ENCODE measurements at regions not wholly inside any gene's neighbourhood (a gene's known extent, or its start where the extent isn't known, plus 50 kb on each side); places are given as distances from the start of the nearest gene placed in this dataset.
A peak's percentile ranks its signal among the peaks of the same experiment; 100 is the strongest.

DNA sequence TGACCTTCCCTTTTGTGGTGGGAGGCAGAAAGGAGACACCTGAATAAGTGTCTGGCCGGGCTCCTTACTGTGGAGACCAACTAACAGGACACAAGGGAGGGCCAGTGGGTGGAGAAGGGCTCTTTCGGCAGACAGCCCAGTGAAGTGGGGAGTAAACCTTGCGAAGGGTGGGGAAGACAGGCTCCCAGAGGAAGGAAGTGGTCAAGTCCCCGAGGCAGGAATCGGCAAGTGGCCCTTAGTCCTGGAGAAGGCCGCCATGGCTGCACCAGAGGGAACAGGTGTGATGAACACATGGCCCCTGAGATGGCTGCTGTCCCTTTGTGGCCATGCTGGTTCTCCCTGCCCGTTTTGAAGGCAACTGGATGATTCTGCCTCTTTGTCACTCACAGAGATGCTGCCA lies 187.2 kb upstream of the IGFBP3 start:
- Histone ChIP-seq H3K27ac (ENCODE audit: low read depth) (no peak overlapping the region), H2AFZ (0 out of 2 replicates have a peak overlapping the region, but pooled peaks have one; percentile 10), H3K27me3 (ENCODE audit: insufficient read depth) (no peaks in the 10 kb centered on the region), H3K36me3 (ENCODE audit: insufficient read depth) (no peaks in the 10 kb centered on the region), H3K79me2 (replicated peaks; ENCODE audit: insufficient read depth) (no peaks in the 10 kb centered on the region), H3F3A (replicated peaks; ENCODE audit: low read depth) (no peaks in the 10 kb centered on the region), H3K9me2 (ENCODE audit: insufficient read depth) (no peaks in the 10 kb centered on the region), H4K20me1 (replicated peaks; ENCODE audit: insufficient read depth) (no peaks in the 10 kb centered on the region), H3K4me3 (no peak overlapping the region), H3K4me1 (ENCODE audit: insufficient read depth) (no peaks in the 10 kb centered on the region), H3K4me2 (no peak overlapping the region)
- H3K27me3 Mint-ChIP-seq (ENCODE audit: insufficient read depth, low read depth, poor library complexity) = no peaks in the 10 kb centered on the region
- DNase-seq (ENCODE audit: low spot score) = no peak
- no peaks in the 10 kb centered on the region for H3K4me1 Mint-ChIP-seq
- TF ChIP-seq EZH2 (IDR thresholded peaks at IDR 0.05; ENCODE audit: low read depth, unreplicated experiment) (no peak), JUNB (IDR thresholded peaks at IDR 0.05; ENCODE audit: unreplicated experiment) (no peak), NANOG (IDR thresholded peaks at IDR 0.05; ENCODE audit: borderline replicate concordance) (no peak), ZNF331 (CRISPR knock-in tag; IDR thresholded peaks at IDR 0.05; ENCODE audit: low read depth) (no peak), ZNF114 (CRISPR knock-in tag; IDR thresholded peaks at IDR 0.05) (no peak), CREB1 (CRISPR knock-in tag; IDR thresholded peaks at IDR 0.05; ENCODE audit: low read depth) (no peak)
- TF ChIP-seq, protein P1, sequence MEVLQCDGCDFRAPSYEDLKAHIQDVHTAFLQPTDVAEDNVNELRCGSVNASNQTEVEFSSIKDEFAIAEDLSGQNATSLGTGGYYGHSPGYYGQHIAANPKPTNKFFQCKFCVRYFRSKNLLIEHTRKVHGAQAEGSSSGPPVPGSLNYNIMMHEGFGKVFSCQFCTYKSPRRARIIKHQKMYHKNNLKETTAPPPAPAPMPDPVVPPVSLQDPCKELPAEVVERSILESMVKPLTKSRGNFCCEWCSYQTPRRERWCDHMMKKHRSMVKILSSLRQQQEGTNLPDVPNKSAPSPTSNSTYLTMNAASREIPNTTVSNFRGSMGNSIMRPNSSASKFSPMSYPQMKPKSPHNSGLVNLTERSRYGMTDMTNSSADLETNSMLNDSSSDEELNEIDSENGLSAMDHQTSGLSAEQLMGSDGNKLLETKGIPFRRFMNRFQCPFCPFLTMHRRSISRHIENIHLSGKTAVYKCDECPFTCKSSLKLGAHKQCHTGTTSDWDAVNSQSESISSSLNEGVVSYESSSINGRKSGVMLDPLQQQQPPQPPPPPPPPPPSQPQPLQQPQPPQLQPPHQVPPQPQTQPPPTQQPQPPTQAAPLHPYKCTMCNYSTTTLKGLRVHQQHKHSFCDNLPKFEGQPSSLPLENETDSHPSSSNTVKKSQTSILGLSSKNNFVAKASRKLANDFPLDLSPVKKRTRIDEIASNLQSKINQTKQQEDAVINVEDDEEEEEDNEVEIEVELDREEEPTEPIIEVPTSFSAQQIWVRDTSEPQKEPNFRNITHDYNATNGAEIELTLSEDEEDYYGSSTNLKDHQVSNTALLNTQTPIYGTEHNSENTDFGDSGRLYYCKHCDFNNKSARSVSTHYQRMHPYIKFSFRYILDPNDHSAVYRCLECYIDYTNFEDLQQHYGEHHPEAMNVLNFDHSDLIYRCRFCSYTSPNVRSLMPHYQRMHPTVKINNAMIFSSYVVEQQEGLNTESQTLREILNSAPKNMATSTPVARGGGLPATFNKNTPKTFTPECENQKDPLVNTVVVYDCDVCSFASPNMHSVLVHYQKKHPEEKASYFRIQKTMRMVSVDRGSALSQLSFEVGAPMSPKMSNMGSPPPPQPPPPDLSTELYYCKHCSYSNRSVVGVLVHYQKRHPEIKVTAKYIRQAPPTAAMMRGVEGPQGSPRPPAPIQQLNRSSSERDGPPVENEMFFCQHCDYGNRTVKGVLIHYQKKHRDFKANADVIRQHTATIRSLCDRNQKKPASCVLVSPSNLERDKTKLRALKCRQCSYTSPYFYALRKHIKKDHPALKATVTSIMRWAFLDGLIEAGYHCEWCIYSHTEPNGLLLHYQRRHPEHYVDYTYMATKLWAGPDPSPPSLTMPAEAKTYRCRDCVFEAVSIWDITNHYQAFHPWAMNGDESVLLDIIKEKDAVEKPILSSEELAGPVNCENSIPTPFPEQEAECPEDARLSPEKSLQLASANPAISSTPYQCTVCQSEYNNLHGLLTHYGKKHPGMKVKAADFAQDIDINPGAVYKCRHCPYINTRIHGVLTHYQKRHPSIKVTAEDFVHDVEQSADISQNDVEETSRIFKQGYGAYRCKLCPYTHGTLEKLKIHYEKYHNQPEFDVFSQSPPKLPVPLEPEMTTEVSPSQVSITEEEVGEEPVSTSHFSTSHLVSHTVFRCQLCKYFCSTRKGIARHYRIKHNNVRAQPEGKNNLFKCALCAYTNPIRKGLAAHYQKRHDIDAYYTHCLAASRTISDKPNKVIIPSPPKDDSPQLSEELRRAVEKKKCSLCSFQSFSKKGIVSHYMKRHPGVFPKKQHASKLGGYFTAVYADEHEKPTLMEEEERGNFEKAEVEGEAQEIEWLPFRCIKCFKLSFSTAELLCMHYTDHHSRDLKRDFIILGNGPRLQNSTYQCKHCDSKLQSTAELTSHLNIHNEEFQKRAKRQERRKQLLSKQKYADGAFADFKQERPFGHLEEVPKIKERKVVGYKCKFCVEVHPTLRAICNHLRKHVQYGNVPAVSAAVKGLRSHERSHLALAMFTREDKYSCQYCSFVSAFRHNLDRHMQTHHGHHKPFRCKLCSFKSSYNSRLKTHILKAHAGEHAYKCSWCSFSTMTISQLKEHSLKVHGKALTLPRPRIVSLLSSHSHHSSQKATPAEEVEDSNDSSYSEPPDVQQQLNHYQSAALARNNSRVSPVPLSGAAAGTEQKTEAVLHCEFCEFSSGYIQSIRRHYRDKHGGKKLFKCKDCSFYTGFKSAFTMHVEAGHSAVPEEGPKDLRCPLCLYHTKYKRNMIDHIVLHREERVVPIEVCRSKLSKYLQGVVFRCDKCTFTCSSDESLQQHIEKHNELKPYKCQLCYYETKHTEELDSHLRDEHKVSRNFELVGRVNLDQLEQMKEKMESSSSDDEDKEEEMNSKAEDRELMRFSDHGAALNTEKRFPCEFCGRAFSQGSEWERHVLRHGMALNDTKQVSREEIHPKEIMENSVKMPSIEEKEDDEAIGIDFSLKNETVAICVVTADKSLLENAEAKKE (CRISPR knock-in tag; IDR thresholded peaks at IDR 0.05) = no peak
- TF ChIP-seq, protein P2, sequence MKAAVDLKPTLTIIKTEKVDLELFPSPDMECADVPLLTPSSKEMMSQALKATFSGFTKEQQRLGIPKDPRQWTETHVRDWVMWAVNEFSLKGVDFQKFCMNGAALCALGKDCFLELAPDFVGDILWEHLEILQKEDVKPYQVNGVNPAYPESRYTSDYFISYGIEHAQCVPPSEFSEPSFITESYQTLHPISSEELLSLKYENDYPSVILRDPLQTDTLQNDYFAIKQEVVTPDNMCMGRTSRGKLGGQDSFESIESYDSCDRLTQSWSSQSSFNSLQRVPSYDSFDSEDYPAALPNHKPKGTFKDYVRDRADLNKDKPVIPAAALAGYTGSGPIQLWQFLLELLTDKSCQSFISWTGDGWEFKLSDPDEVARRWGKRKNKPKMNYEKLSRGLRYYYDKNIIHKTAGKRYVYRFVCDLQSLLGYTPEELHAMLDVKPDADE (IDR thresholded peaks at IDR 0.05) = no peak
- ATAC-seq = no peak
- no peak overlapping the region for H3K4me3 Mint-ChIP-seq
- no peak overlapping the region for H3K27ac Mint-ChIP-seq
- no peaks in the 10 kb centered on the region for H3K9me3 Mint-ChIP-seq
- H3K36me3 Mint-ChIP-seq (ENCODE audit: low read depth) = no peaks in the 10 kb centered on the region
